GM12873 (cell line): ENCODE measurements at regions not wholly inside any gene's neighbourhood (a gene's known extent, or its start where the extent isn't known, plus 50 kb on each side); places are given as distances from the start of the nearest gene placed in this dataset.

Source experiments
- CTCF ChIP-seq: IDR thresholded peaks from 2 replicates; pipeline ENCODE4 v1.5.1; 2012; ENCODE audit warnings: low read depth, mild to moderate bottlenecking, moderate library complexity, low read length, control low read depth; ENCODE audit not compliant: insufficient read depth; ENCODE audit errors: missing control alignments

- no peak for TF ChIP-seq CTCF
Measured at GRCh38 chr4:182136201-182136600, 107.0 kb upstream of the TENM3 start.

GRCh38 chr4:182137343-182137742 is 105.9 kb upstream of the TENM3 start:
- no peak for TF ChIP-seq CTCF

DNA sequence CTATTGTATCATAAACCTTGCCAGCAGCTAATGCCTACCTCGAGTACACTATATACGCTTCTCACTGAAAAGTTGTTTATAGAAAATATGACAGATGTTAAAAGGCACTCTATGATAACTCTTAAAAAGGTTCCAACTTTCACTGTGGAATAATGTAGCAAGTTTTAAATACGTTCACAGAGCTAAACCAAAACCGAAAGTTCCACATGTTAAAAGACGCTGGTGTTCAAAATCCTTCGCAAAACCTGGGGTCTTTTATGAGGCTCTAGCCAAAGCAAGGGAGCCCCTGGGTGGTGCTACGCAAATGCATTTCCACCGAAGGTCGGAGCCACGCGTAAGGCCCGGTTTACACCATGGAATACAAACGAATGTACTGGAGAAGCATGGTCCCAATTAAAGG is 103.7 kb upstream of the TENM3 start:
- no peak for TF ChIP-seq CTCF

DNA sequence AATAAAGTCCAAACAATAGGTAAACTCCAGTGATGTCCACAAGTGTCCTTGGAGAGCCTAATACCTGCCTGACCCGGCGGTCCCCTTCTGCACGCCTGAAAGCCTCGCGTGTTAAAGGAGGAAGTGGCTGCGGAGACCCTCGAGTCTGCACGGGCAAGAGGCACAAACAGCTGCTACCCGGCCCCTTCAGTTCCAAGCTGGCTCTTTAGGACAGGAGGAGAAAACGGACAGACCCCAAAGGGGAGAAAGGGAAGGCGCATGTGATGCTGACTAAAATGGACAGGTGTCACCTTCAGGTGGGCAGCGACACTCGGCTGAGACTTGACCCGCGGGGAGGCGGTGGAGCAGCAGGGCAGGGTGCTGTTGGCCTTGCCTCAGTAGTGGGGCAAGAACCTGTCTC is 102.7 kb upstream of the TENM3 start:
- TF ChIP-seq CTCF: no peak

- no peak for TF ChIP-seq CTCF
Measured at GRCh38 chr4:182141061-182141460, 102.1 kb upstream of the TENM3 start.

GRCh38 chr4:182142176-182143085 is 100.8 kb upstream of the TENM3 start:
- no peak for TF ChIP-seq CTCF

DNA sequence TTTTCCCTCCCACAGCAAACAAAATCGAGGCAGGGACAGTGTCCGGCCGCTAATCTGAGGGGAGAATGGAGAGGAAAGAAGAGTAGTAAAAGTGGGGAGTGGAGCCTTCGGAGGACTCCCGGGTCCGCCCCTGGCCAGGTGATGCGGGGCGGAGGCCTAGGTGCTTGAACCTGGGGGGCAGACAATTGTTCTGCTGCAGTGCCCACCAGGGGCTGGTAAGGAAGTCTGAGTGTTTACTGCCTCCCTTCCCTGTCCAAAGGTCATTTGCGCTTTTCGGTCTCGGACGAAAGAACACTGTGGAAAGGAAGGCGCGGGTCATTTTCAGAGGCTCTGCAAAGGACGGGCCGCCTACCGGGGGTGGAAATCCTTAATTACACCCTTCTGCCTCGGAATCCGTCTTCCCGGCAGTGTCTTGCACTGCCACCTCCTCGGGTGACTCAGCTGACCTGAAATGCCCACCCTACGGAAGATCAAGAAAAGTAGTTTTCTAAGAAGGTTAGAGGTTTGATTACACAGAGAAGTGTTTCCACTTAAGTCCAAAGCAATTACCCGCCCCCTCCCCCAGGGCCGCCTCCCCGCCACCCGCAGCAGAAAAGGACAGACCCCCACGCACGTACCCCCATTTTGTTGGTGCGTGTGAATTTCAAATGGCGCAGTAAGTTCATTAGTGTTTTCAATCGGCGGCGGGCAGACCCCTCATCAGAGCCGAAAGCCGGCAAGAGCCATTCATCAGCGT is 99.9 kb upstream of the TENM3 start:
- TF ChIP-seq CTCF: no peak
